ENCODE measurements at regions not wholly inside any gene's neighbourhood (a gene's known extent, or its start where the extent isn't known, plus 50 kb on each side); places are given as distances from the start of the nearest gene placed in this dataset.

DNA sequence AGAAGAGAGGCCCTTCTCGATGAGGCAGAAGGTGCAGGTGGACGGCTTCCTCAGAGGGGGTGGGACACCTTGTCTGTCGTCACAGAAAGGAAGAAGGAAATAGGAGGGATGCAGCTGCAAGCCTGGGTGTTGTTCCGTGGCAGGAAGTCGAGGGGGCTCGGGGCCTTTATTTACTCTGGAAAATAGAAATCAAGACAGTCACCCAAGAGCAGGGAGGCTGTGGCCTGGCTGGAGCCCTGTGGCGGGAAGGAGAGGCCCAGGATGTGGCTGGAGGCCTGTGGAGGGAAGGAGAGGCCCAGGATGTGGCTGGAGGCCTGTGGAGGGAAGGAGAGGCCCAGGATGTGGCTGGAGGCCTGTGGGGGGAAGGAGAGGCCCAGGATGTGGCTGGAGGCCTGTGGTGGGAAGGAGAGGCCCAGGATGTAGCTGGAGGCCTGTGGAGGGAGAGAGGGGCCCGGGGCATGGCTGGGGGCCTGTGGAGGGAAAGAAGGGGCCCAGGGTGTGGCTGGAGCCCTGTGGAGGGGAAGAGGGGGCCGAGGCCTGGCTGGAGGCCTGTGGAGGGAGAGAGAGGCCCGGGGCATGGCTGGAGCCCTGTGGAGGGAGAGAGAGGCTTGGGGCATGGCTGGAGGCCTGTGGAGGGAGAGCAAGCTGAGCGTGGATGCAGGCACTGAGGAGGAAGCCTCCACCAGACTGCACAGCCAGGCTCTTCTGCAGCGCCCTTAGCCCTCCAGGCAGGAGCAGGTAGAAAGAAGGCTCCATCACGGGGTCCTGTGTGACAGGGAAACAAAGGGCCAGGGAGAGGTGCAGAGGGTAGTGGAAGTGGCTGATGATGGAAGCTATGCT is 97.3 kb upstream of the SFMBT2 start:
- TF ChIP-seq ZNF843 (tag by site-specific recombination; IDR thresholded peaks at IDR 0.05) (no peak), KLF1 (tag by site-specific recombination; IDR thresholded peaks at IDR 0.05) (no peak), RBAK (tag by site-specific recombination; IDR thresholded peaks at IDR 0.05) (no peak), EGR2 (tag by site-specific recombination; IDR thresholded peaks at IDR 0.05; ENCODE audit: low read depth) (no peak), TRIM28 (IDR thresholded peaks at IDR 0.05; ENCODE audit: borderline replicate concordance, low read length) (no peak), ZNF660 (tag by site-specific recombination; IDR thresholded peaks at IDR 0.05) (no peak), ZNF274 (IDR thresholded peaks at IDR 0.05; ENCODE audit: low read length) (no peak), ZNF274 (tag by site-specific recombination; IDR thresholded peaks at IDR 0.05; ENCODE audit: borderline replicate concordance) (no peak), ZXDB (tag by site-specific recombination; IDR thresholded peaks at IDR 0.05) (no peak), ZNF561 (tag by site-specific recombination; IDR thresholded peaks at IDR 0.05; ENCODE audit: borderline replicate concordance) (no peak), ZBTB48 (tag by site-specific recombination; IDR thresholded peaks at IDR 0.05) (no peak)
- TF ChIP-seq, protein P1, sequence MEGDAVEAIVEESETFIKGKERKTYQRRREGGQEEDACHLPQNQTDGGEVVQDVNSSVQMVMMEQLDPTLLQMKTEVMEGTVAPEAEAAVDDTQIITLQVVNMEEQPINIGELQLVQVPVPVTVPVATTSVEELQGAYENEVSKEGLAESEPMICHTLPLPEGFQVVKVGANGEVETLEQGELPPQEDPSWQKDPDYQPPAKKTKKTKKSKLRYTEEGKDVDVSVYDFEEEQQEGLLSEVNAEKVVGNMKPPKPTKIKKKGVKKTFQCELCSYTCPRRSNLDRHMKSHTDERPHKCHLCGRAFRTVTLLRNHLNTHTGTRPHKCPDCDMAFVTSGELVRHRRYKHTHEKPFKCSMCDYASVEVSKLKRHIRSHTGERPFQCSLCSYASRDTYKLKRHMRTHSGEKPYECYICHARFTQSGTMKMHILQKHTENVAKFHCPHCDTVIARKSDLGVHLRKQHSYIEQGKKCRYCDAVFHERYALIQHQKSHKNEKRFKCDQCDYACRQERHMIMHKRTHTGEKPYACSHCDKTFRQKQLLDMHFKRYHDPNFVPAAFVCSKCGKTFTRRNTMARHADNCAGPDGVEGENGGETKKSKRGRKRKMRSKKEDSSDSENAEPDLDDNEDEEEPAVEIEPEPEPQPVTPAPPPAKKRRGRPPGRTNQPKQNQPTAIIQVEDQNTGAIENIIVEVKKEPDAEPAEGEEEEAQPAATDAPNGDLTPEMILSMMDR (tag by site-specific recombination; IDR thresholded peaks at IDR 0.05) = no peak
- TF ChIP-seq, protein P2, sequence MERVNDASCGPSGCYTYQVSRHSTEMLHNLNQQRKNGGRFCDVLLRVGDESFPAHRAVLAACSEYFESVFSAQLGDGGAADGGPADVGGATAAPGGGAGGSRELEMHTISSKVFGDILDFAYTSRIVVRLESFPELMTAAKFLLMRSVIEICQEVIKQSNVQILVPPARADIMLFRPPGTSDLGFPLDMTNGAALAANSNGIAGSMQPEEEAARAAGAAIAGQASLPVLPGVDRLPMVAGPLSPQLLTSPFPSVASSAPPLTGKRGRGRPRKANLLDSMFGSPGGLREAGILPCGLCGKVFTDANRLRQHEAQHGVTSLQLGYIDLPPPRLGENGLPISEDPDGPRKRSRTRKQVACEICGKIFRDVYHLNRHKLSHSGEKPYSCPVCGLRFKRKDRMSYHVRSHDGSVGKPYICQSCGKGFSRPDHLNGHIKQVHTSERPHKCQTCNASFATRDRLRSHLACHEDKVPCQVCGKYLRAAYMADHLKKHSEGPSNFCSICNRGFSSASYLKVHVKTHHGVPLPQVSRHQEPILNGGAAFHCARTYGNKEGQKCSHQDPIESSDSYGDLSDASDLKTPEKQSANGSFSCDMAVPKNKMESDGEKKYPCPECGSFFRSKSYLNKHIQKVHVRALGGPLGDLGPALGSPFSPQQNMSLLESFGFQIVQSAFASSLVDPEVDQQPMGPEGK (tag by site-specific recombination; IDR thresholded peaks at IDR 0.05) = no peak
- TF ChIP-seq, protein P3, sequence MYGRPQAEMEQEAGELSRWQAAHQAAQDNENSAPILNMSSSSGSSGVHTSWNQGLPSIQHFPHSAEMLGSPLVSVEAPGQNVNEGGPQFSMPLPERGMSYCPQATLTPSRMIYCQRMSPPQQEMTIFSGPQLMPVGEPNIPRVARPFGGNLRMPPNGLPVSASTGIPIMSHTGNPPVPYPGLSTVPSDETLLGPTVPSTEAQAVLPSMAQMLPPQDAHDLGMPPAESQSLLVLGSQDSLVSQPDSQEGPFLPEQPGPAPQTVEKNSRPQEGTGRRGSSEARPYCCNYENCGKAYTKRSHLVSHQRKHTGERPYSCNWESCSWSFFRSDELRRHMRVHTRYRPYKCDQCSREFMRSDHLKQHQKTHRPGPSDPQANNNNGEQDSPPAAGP (tag by site-specific recombination; IDR thresholded peaks at IDR 0.05) = no peak

All from HEK293 (cell line).